HCT116 (cell line): ENCODE measurements at regions not wholly inside any gene's neighbourhood (a gene's known extent, or its start where the extent isn't known, plus 50 kb on each side); places are given as distances from the start of the nearest gene placed in this dataset.

ENCODE experiments used
- ATAC-seq: fragments of 200-7000 bp; cut with Tn5 transposase; 2 replicates; pipeline ENCODE4 v1.9.1; 2020; ENCODE audit warnings: mild to moderate bottlenecking, moderate library complexity
- BruUV-seq: library from RNA; stranded (reverse); fragments of 400-500 nt; replicated peaks from 2 replicates; lab custom pipeline; 2021; lab: Mats Ljungman, UMichigan
- CTCF ChIA-PET: fragments of 300-600 bp; sonication (Branson Sonifier 250); formaldehyde crosslinking; loops from one replicate; lab custom pipeline; 2021; ENCODE audit warnings: antibody characterized with exemption; lab: Charles Lee
- POLR2A ChIA-PET: fragments of 300-600, 350-600 bp; sonication (Branson Sonifier 250); formaldehyde crosslinking; loops from one replicate; lab custom pipeline; 2021; ENCODE audit warnings: antibody characterized with exemption; lab: Charles Lee
- RAD21 ChIA-PET, 2 experiments: fragments of 300-600 bp; sonication (Branson Sonifier 250); formaldehyde crosslinking; loops; one replicate each; lab custom pipeline; 2023; ENCODE audit warnings: low total read pairs in 2 of 2; ENCODE audit not compliant: uncharacterized antibody in 2 of 2, unreplicated experiment in 2 of 2, low non-redundant PET in 1 of 2; lab: Charles Lee
- DNase-seq: peaks from one replicate; pipeline ENCODE4 v3.0.0-alpha.2; 2010; ENCODE audit warnings: low read depth, low spot score
- H2AFZ ChIP-seq: fragments of 200-600 bp; shearing (Covaris generic), sonication (generic); 2 replicates; pipeline ENCODE4 v1.6.1; 2017; ENCODE audit warnings: low read depth, mixed run types, mixed read lengths, antibody characterized with exemption, low read length; ENCODE audit not compliant: poor library complexity, severe bottlenecking
- H3K27ac ChIP-seq: 2 replicates; pipeline ENCODE4 v1.5.1; 2012; ENCODE audit warnings: low read depth, low read length
- H3K27me3 ChIP-seq: fragments of 200-600 bp; sonication (generic); 2 replicates; pipeline ENCODE4 v1.6.1; 2016; ENCODE audit warnings: mixed run types, low read length, mixed read lengths; ENCODE audit not compliant: insufficient read depth
- H3K36me3 ChIP-seq, 2 experiments: fragments of 200-500 bp in 1 of 2; fragments of 200-600 bp in 1 of 2; sonication (Bioruptor generic) in 1 of 2; sonication (generic) in 1 of 2; 2 replicates each; pipeline versions ENCODE4 v1.5.1 to v1.6.1; 2014 to 2016; ENCODE audit warnings: low read length in 2 of 2, inconsistent platforms in 1 of 2, mixed read lengths in 1 of 2, mixed run types in 1 of 2; ENCODE audit not compliant: insufficient read depth in 2 of 2, control insufficient read depth in 1 of 2
- H3K4me1 ChIP-seq, 2 experiments: fragments of 200-600 bp in 1 of 2; sonication (generic) in 1 of 2; 2 replicates each; pipeline versions ENCODE4 v1.5.1 to v1.6.1; 2012 to 2017; ENCODE audit warnings: low read length in 2 of 2, inconsistent platforms in 1 of 2, mild to moderate bottlenecking in 1 of 2, mixed read lengths in 1 of 2, mixed run types in 1 of 2, moderate library complexity in 1 of 2; ENCODE audit not compliant: insufficient read depth in 2 of 2, control insufficient read depth in 1 of 2
- H3K4me2 ChIP-seq: fragments of 200-600 bp; sonication (generic); 2 replicates; pipeline ENCODE4 v1.6.1; 2017; ENCODE audit warnings: mixed run types, low read length, mixed read lengths
- H3K4me3 ChIP-seq, 2 experiments: fragments of 200-600 bp in 1 of 2; sonication (generic) in 1 of 2; replicated peaks in 1 of 2; 2 replicates each; pipeline ENCODE4 v1.5.1; 2011 to 2016; ENCODE audit warnings: low read length in 2 of 2, control low read depth in 1 of 2, low read depth in 1 of 2, mild to moderate bottlenecking in 1 of 2, mixed read lengths in 1 of 2, mixed run types in 1 of 2
- H3K79me2 ChIP-seq: fragments of 200-600 bp; sonication (generic); 2 replicates; pipeline ENCODE4 v1.6.1; 2017; ENCODE audit warnings: mild to moderate bottlenecking, mixed run types, low read length, moderate library complexity, mixed read lengths; ENCODE audit not compliant: insufficient read depth
- H3K9ac ChIP-seq: fragments of 200-600 bp; sonication (generic); 2 replicates; pipeline ENCODE4 v1.6.1; 2016; ENCODE audit warnings: low read length, mixed read lengths
- H3K9me2 ChIP-seq: fragments of 200-600 bp; sonication (generic), shearing (Covaris generic); 2 replicates; pipeline ENCODE4 v1.6.1; 2017; ENCODE audit warnings: mixed run types, mild to moderate bottlenecking, moderate library complexity; ENCODE audit not compliant: insufficient read depth
- H3K9me3 ChIP-seq, 2 experiments: fragments of 200-500 bp in 1 of 2; fragments of 200-600 bp in 1 of 2; sonication (Bioruptor generic) in 1 of 2; sonication (generic) in 1 of 2; 2 replicates each; pipeline ENCODE4 v1.6.1; 2014 to 2017; ENCODE audit warnings: low read length in 2 of 2, mixed read lengths in 2 of 2, inconsistent platforms in 1 of 2, low read depth in 1 of 2, mild to moderate bottlenecking in 1 of 2, mixed run types in 1 of 2, moderate library complexity in 1 of 2; ENCODE audit not compliant: control insufficient read depth in 1 of 2, insufficient read depth in 1 of 2
- H4K20me1 ChIP-seq: fragments of 200-600 bp; sonication (generic), shearing (Covaris generic); 2 replicates; pipeline ENCODE4 v1.6.1; 2017; ENCODE audit warnings: mixed run types, mild to moderate bottlenecking, moderate library complexity; ENCODE audit not compliant: insufficient read depth
- CTCF ChIP-seq, 3 experiments: fragments of 200-600 bp in 1 of 3; sonication (generic) in 1 of 3; IDR thresholded peaks in 2 of 3; conservative IDR thresholded peaks in 1 of 3; 2 replicates each; pipeline ENCODE4 v1.5.1; 2012 to 2017; ENCODE audit warnings: low read depth in 2 of 3, low read length in 2 of 3, antibody characterized with exemption in 1 of 3, borderline replicate concordance in 1 of 3, control low read depth in 1 of 3, mild to moderate bottlenecking in 1 of 3, mixed read lengths in 1 of 3, mixed run types in 1 of 3, moderate library complexity in 1 of 3; ENCODE audit not compliant: insufficient read depth in 1 of 3
- EZH2 ChIP-seq: fragments of 200-600 bp; sonication (generic); IDR thresholded peaks from 2 replicates; pipeline ENCODE4 v1.6.1; 2017; ENCODE audit warnings: antibody characterized with exemption, mixed run types
- EZH2phosphoT487 ChIP-seq: fragments of 200-600 bp; IDR thresholded peaks from 2 replicates; pipeline ENCODE4 v1.6.1; 2018; ENCODE audit warnings: antibody characterized with exemption, borderline replicate concordance
- JUND ChIP-seq: IDR thresholded peaks from 2 replicates; pipeline ENCODE4 v1.6.1; 2012
- MAX ChIP-seq: IDR thresholded peaks from 2 replicates; pipeline ENCODE4 v1.6.1; 2012
- POLR2A ChIP-seq: IDR thresholded peaks from 2 replicates; pipeline ENCODE4 v1.7.0; 2011; ENCODE audit warnings: borderline replicate concordance; ENCODE audit not compliant: insufficient read depth, insufficient read length; ENCODE audit errors: extremely low read depth
- POLR2AphosphoS5 ChIP-seq: IDR thresholded peaks from 2 replicates; pipeline ENCODE4 v1.6.1; 2011; ENCODE audit warnings: mild to moderate bottlenecking, low read depth, low read length, moderate library complexity
- RAD21 ChIP-seq: IDR thresholded peaks from 2 replicates; pipeline ENCODE4 v1.6.1; 2012; ENCODE audit warnings: low read depth, mild to moderate bottlenecking
- REST ChIP-seq: IDR thresholded peaks from 2 replicates; pipeline ENCODE4 v1.6.1; 2012; ENCODE audit warnings: low read depth
- SIN3A ChIP-seq: IDR thresholded peaks from 2 replicates; pipeline ENCODE4 v1.6.1; 2012; ENCODE audit warnings: low read depth
- SRF ChIP-seq: IDR thresholded peaks from 2 replicates; pipeline ENCODE4 v1.6.1; 2012; ENCODE audit warnings: low read depth
- YY1 ChIP-seq: IDR thresholded peaks from 2 replicates; pipeline ENCODE4 v1.6.1; 2011; ENCODE audit warnings: low read length, low read depth, moderate library complexity, mild to moderate bottlenecking; ENCODE audit not compliant: insufficient replicate concordance; ENCODE audit errors: extremely low read depth
- ZBTB33 ChIP-seq: IDR thresholded peaks from 2 replicates; pipeline ENCODE4 v1.6.1; 2011; ENCODE audit warnings: mild to moderate bottlenecking, low read length, moderate library complexity; ENCODE audit not compliant: insufficient replicate concordance; ENCODE audit errors: extremely low read depth
- ZFX ChIP-seq: fragments of 450-650 bp; IDR thresholded peaks from 2 replicates; pipeline ENCODE4 v1.6.1; 2017
- ZNF274 ChIP-seq: fragments of 200-500 bp; sonication (Bioruptor generic); IDR thresholded peaks from 2 replicates; pipeline ENCODE4 v1.6.1; 2014; ENCODE audit warnings: mild to moderate bottlenecking, low read depth, low read length, inconsistent platforms
- intact Hi-C: fragments of 100-400 bp; cut with micrococcal nuclease; formaldehyde crosslinking; loops from 2 replicates; pipeline ENCODE4 v1.10.0; 2022

- ATAC-seq (no peak), DNase-seq (no peak)
- intact Hi-C loops = no loop called here
- H4K20me1 ChIP-seq = no peaks in the 10 kb centered on the region
- H3K9me2 ChIP-seq = no peaks in the 10 kb centered on the region
- H3K27ac ChIP-seq = no peak overlapping the region
- H3K4me1 ChIP-seq = 0 out of 4 replicates have a peak, but pooled peaks cover 0 to 5% of the 10 kb centered on the region in 2 experiments
- H3K27me3 ChIP-seq = peaks cover 33% of the 10 kb centered on the region
- no peaks in the 10 kb centered on the region for H3K9me3 ChIP-seq
- no TSS peak for BruUV-seq
- TF ChIP-seq POLR2AphosphoS5 (no peak), SRF (no peak), JUND (no peak), YY1 (no peak), ZNF274 (no peak), ZBTB33 (no peak), MAX (no peak), EZH2 (no peak), POLR2A (no peak), ZFX (no peak), REST (no peak), RAD21 (no peak), CTCF (IDR thresholded peaks at IDR 0.05 in 2 of 3, conservative IDR thresholded peaks at IDR 0.05 in 1 of 3; ENCODE audit: borderline replicate concordance in 1 of 3, insufficient read depth in 1 of 3, low read depth in 2 of 3, low read length in 2 of 3) (no peak), EZH2phosphoT487 (no peak), SIN3A (no peak)
- no peak overlapping the region for H3K4me2 ChIP-seq
- ChIA-PET RAD21 (no interaction called here), POLR2A (no interaction called here), CTCF (no interaction called here)
- H3K36me3 ChIP-seq = no peaks in the 10 kb centered on the region
- H2AFZ ChIP-seq = no peak overlapping the region
- H3K4me3 ChIP-seq = no peak overlapping the region
- H3K9ac ChIP-seq = no peak overlapping the region
- H3K79me2 ChIP-seq = no peaks in the 10 kb centered on the region
Observed at GRCh38 chr11:19419021-19419750, 178.4 kb upstream of the E2F8 start.
